DND-41 (cell line): ENCODE measurements at regions not wholly inside any gene's neighbourhood (a gene's known extent, or its start where the extent isn't known, plus 50 kb on each side); places are given as distances from the start of the nearest gene placed in this dataset.

Source experiments
- ATAC-seq: fragments of 200-7000 bp; cut with Tn5 transposase; 3 replicates; pipeline ENCODE4 v1.9.1; 2021; ENCODE audit warnings: low read depth; ENCODE audit not compliant: insufficient read depth
- DNase-seq: peaks from one replicate; pipeline ENCODE4 v3.0.0-alpha.2; 2020
- H2AFZ ChIP-seq: 2 replicates; pipeline ENCODE4 v1.6.0; 2012; ENCODE audit warnings: low read depth, low read length
- H3K27ac ChIP-seq: 2 replicates; pipeline ENCODE4 v1.5.1; 2012; ENCODE audit warnings: low read length, inconsistent platforms
- H3K27me3 ChIP-seq: fragments of 200-600 bp; sonication (generic); 2 replicates; pipeline ENCODE4 v1.6.0; 2012; ENCODE audit warnings: low read length, mild to moderate bottlenecking, inconsistent platforms; ENCODE audit not compliant: insufficient read depth, poor library complexity
- H3K36me3 ChIP-seq: 2 replicates; pipeline ENCODE4 v1.5.1; 2012; ENCODE audit warnings: low read length, inconsistent platforms; ENCODE audit not compliant: insufficient read depth
- H3K4me1 ChIP-seq: 2 replicates; pipeline ENCODE4 v1.5.1; 2012; ENCODE audit warnings: mild to moderate bottlenecking, low read length; ENCODE audit not compliant: insufficient read depth
- H3K4me2 ChIP-seq: 2 replicates; pipeline ENCODE4 v1.6.0; 2012; ENCODE audit warnings: mild to moderate bottlenecking, moderate library complexity, low read length, inconsistent platforms; ENCODE audit not compliant: insufficient read depth
- H3K4me3 ChIP-seq, 2 experiments: fragments of 200-600 bp in 1 of 2; shearing (Covaris generic) in 1 of 2; 2 replicates each; pipeline ENCODE4 v1.5.1; 2012 to 2016; ENCODE audit warnings: inconsistent platforms in 2 of 2, low read length in 2 of 2, mild to moderate bottlenecking in 2 of 2, low read depth in 1 of 2, moderate library complexity in 1 of 2
- H3K79me2 ChIP-seq: 2 replicates; pipeline ENCODE4 v1.6.0; 2012; ENCODE audit warnings: low read length, inconsistent platforms; ENCODE audit not compliant: insufficient read depth
- H3K9ac ChIP-seq: 2 replicates; pipeline ENCODE4 v1.6.0; 2012; ENCODE audit warnings: low read depth, mild to moderate bottlenecking, inconsistent platforms, low read length, moderate library complexity
- H3K9me3 ChIP-seq: 2 replicates; pipeline ENCODE4 v1.5.1; 2012; ENCODE audit warnings: low read length, moderate library complexity, mild to moderate bottlenecking, inconsistent platforms; ENCODE audit not compliant: insufficient read depth, severe bottlenecking
- H4K20me1 ChIP-seq: 2 replicates; pipeline ENCODE4 v1.6.0; 2012; ENCODE audit warnings: low read length; ENCODE audit not compliant: insufficient read depth
- EZH2 ChIP-seq: IDR thresholded peaks from 3 replicates; pipeline ENCODE4 v1.6.1; 2012; ENCODE audit warnings: borderline replicate concordance, low read depth, mild to moderate bottlenecking, moderate library complexity, low read length, inconsistent platforms; ENCODE audit not compliant: severe bottlenecking
- TF ChIP-seq, protein P1 (sequence below): IDR thresholded peaks from 2 replicates; pipeline ENCODE4 v1.5.1; 2012; ENCODE audit warnings: borderline replicate concordance, low read length, moderate library complexity, mild to moderate bottlenecking; ENCODE audit not compliant: poor library complexity, severe bottlenecking; ENCODE audit errors: extremely low read depth

DNA sequence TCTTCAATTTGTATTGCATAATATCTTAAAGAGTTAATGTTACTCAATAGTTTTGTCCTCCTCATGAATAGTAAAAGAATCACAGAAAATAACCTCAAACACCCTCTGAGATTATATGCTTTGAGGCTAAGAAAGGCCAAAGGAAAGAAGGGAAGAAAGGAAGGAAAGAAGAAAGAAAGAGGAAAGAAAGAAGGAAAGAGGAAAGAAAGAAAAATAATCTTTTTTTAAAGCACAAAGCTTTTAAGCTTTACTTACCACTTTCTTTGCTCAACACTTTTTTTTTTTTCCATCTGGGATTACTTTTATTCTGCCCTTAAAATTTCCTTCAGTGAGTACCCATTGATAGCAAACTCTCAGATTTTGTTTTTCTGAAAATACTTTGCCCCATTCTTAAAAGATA is 369.1 kb downstream of the FGF9 start:
- no peak for TF ChIP-seq EZH2
- TF ChIP-seq, protein P1, sequence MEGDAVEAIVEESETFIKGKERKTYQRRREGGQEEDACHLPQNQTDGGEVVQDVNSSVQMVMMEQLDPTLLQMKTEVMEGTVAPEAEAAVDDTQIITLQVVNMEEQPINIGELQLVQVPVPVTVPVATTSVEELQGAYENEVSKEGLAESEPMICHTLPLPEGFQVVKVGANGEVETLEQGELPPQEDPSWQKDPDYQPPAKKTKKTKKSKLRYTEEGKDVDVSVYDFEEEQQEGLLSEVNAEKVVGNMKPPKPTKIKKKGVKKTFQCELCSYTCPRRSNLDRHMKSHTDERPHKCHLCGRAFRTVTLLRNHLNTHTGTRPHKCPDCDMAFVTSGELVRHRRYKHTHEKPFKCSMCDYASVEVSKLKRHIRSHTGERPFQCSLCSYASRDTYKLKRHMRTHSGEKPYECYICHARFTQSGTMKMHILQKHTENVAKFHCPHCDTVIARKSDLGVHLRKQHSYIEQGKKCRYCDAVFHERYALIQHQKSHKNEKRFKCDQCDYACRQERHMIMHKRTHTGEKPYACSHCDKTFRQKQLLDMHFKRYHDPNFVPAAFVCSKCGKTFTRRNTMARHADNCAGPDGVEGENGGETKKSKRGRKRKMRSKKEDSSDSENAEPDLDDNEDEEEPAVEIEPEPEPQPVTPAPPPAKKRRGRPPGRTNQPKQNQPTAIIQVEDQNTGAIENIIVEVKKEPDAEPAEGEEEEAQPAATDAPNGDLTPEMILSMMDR: no peak
- no peaks in the 10 kb centered on the region for H4K20me1 ChIP-seq
- H3K4me3 ChIP-seq: no peak overlapping the region
- no peak for DNase-seq
- H3K4me2 ChIP-seq: no peak overlapping the region
- H3K9ac ChIP-seq: no peak overlapping the region
- no peaks in the 10 kb centered on the region for H3K79me2 ChIP-seq
- H2AFZ ChIP-seq: no peak overlapping the region
- no peaks in the 10 kb centered on the region for H3K4me1 ChIP-seq
- no peaks in the 10 kb centered on the region for H3K9me3 ChIP-seq
- no peak for ATAC-seq
- H3K27ac ChIP-seq: no peak overlapping the region
- no peaks in the 10 kb centered on the region for H3K36me3 ChIP-seq
- H3K27me3 ChIP-seq: no peaks in the 10 kb centered on the region

DNA sequence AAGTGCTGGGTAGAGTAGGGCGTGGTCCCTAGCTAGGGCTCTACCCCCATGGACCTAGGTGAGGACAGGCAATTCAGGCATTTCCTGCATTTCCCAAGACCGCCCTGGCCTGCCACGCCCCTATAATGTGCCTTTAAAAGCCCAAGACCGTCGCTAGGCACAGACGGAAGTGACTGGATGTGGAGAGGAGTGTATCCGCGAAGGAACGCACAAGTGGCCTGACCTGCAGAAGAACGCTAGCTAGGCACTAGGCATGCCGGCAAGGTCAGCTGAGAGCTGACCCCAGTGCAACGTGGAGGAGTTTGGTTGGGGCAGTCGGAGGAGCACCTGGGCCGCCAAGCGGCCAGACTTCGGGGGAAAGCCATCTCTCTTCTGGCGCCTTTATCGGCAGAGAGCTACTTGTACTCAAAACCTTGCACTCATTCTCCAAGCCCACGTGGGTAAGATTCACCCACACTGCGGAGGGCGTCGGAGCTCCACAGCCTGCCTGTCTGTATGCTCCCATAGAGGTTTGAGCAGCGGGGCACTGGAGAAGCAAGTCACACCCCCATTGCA is 370.0 kb downstream of the FGF9 start:
- H3K79me2 ChIP-seq: no peaks in the 10 kb centered on the region
- no peak for DNase-seq
- H3K27ac ChIP-seq: no peak overlapping the region
- H3K9me3 ChIP-seq: no peaks in the 10 kb centered on the region
- no peak overlapping the region for H3K9ac ChIP-seq
- no peak overlapping the region for H3K4me2 ChIP-seq
- TF ChIP-seq, protein P1: no peak
- no peak for TF ChIP-seq EZH2
- H4K20me1 ChIP-seq: no peaks in the 10 kb centered on the region
- H3K4me3 ChIP-seq: no peak overlapping the region
- no peaks in the 10 kb centered on the region for H3K36me3 ChIP-seq
- H2AFZ ChIP-seq: no peak overlapping the region
- no peaks in the 10 kb centered on the region for H3K27me3 ChIP-seq
- no peaks in the 10 kb centered on the region for H3K4me1 ChIP-seq
- ATAC-seq: no peak

DNA sequence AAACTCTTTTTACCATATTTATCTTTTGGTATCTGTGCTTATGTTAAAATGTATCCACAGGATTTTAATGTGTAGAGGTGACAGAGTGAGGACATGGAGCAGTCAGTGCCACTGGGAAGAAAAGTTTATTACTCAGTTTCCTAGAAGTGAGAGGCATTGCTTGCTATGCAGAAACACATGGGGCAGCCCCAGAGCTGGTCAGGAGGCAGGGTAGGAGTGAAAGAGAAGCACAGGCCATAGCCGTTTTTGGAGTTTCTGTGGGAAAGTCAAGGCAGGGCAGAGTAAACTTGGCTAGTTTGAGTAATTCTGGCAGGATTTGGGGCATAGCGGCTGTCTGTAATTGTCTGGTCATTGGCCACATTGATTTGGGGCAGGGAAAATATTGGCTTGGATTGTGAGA is 370.9 kb downstream of the FGF9 start:
- H3K79me2 ChIP-seq: no peaks in the 10 kb centered on the region
- TF ChIP-seq EZH2: no peak
- TF ChIP-seq, protein P1: no peak
- H3K4me1 ChIP-seq: no peaks in the 10 kb centered on the region
- no peak overlapping the region for H2AFZ ChIP-seq
- ATAC-seq (no peak), DNase-seq (no peak)
- no peak overlapping the region for H3K4me3 ChIP-seq
- no peaks in the 10 kb centered on the region for H3K36me3 ChIP-seq
- no peak overlapping the region for H3K4me2 ChIP-seq
- no peaks in the 10 kb centered on the region for H3K9me3 ChIP-seq
- H3K27ac ChIP-seq: no peak overlapping the region
- no peaks in the 10 kb centered on the region for H4K20me1 ChIP-seq
- no peaks in the 10 kb centered on the region for H3K27me3 ChIP-seq
- no peak overlapping the region for H3K9ac ChIP-seq
